Left lung (tissue), 4 donors: ENCODE measurements at regions not wholly inside any gene's neighbourhood (a gene's known extent, or its start where the extent isn't known, plus 50 kb on each side); places are given as distances from the start of the nearest gene placed in this dataset.

Experiments used
- ATAC-seq: fragments of 200-7000 bp; cut with Tn5 transposase; one replicate; pipeline ENCODE4 v1.9.1; 2020; ENCODE audit warnings: moderate library complexity
- DNase-seq, 4 donors: peaks; one replicate each; pipeline ENCODE4 v3.0.0-alpha.2; 2013 to 2020
- H3K27ac ChIP-seq, 2 donors: fragments of 200-600 bp; sonication (generic) in 1 of 2; one replicate each; pipeline versions ENCODE4 v1.5.0 to v1.8.0; 2020 to 2021
- H3K27me3 ChIP-seq, 2 donors: fragments of 200-600 bp; sonication (generic) in 1 of 2; one replicate each; pipeline versions ENCODE4 v1.5.0 to v1.8.0; 2020 to 2021
- H3K36me3 ChIP-seq, 2 donors: fragments of 200-600 bp; sonication (generic) in 1 of 2; one replicate each; pipeline versions ENCODE4 v1.5.0 to v1.8.0; 2020 to 2021
- H3K4me1 ChIP-seq, 2 donors: fragments of 200-600 bp; one replicate each; pipeline ENCODE4 v1.8.0; 2021
- H3K4me3 ChIP-seq, 2 donors: fragments of 200-600 bp; sonication (generic) in 1 of 2; one replicate each; pipeline versions ENCODE4 v1.5.0 to v1.8.0; 2020 to 2021; ENCODE audit warnings: mild to moderate bottlenecking in 1 of 2
- H3K9me3 ChIP-seq, 2 donors: fragments of 200-600 bp; sonication (generic) in 1 of 2; one replicate each; pipeline versions ENCODE4 v1.5.0 to v1.8.0; 2020 to 2021
- CTCF ChIP-seq, 2 donors: fragments of 200-600 bp; sonication (generic) in 1 of 2; IDR thresholded peaks; one replicate each; pipeline versions ENCODE4 v1.5.0 to v1.8.0; 2021; ENCODE audit warnings: antibody characterized with exemption in 2 of 2
- intact Hi-C, 2 donors: fragments of 100-400 bp; cut with DNase I; formaldehyde crosslinking; loops; one replicate each; pipeline versions ENCODE4 v1.11.2 to v1.14.2; 2022
- donor health status: DM: no; HTN: yes; CAD: no.
- donor health status: DM: no; HTN: no; CAD: no.

- H3K36me3 ChIP-seq = no peaks in the 10 kb centered on the region
- intact Hi-C loops = no loop called here
- no peak for DNase-seq
- no peaks in the 10 kb centered on the region for H3K27me3 ChIP-seq
- H3K9me3 ChIP-seq = no peaks in the 10 kb centered on the region
- TF ChIP-seq CTCF (IDR thresholded peaks at IDR 0.05) = no peak
- no peak overlapping the region for H3K4me3 ChIP-seq
- no peak for ATAC-seq
- no peak overlapping the region for H3K27ac ChIP-seq
- H3K4me1 ChIP-seq = no peaks in the 10 kb centered on the region
Observed at GRCh38 chr5:31119938-31120641, 73.4 kb upstream of the CDH6 start.

- intact Hi-C loops = no loop called here
- Histone ChIP-seq H3K9me3 (no peaks in the 10 kb centered on the region), H3K27ac (no peak overlapping the region), H3K4me1 (no peaks in the 10 kb centered on the region), H3K4me3 (no peak overlapping the region), H3K36me3 (no peaks in the 10 kb centered on the region), H3K27me3 (no peaks in the 10 kb centered on the region)
- DNase-seq (no peak), ATAC-seq (no peak)
- TF ChIP-seq CTCF (IDR thresholded peaks at IDR 0.05) = no peak
Observed at GRCh38 chr5:31116466-31117031, 76.9 kb upstream of the CDH6 start.

GRCh38 chr5:31114817-31115216 is 78.7 kb upstream of the CDH6 start:
- H3K4me1 ChIP-seq = no peaks in the 10 kb centered on the region
- no peaks in the 10 kb centered on the region for H3K9me3 ChIP-seq
- intact Hi-C loops = no loop called here
- TF ChIP-seq CTCF (IDR thresholded peaks at IDR 0.05) = no peak
- no peak overlapping the region for H3K4me3 ChIP-seq
- no peak overlapping the region for H3K27ac ChIP-seq
- no peaks in the 10 kb centered on the region for H3K36me3 ChIP-seq
- no peaks in the 10 kb centered on the region for H3K27me3 ChIP-seq
- DNase-seq (no peak), ATAC-seq (no peak)

DNA sequence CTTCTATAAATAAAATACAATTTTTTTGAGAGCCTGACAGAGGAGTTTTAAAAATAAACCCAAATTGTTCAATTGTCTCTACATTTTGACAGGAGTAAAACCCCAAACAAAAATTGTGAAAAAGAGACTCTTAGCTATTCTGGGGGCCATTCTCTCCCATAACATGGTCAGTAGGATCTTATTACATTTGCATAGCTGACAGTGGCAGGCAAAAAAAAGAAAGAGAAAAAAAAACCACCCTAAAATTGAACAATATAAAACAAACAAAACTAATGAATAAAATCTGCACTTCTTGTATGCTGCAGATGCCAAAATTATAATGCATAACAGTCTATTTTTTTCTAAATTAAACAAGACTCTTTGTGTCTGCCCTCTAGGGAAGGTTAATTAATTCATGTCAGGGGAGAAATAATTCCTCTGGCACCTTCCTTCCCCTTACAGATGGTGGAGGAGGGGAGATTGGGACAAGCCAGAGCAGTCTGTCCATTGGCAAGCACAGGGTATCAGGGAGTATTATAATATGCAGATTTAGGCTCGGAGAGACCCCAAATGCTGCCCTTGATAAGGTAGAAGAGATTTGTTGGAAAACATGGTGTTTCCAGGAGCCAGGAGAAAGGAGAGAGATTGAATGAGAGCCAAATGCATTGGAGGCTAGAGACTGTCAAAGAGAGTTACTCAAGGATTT is 79.7 kb upstream of the CDH6 start:
- no peak for ATAC-seq
- intact Hi-C loops = no loop called here
- no peak for TF ChIP-seq CTCF (IDR thresholded peaks at IDR 0.05)

DNA sequence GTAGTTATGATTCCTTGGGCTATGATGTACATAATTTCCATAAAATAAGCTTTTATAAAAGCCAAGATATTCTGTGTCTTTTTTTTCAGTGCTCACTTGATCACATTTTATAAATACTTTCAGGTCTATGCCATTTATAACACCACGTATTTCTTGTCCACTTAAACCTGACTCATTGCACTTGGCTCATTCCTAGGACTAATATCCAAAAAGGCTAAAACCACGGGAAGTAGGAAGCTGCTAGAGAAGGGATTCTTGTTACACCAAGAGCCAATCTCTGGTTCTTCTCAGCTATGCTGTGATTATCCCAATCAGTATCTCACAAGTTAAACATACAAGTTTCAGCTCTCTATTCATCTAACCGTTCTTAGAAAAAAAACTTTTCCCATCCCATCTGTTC is 80.4 kb upstream of the CDH6 start:
- Histone ChIP-seq H3K9me3 (no peaks in the 10 kb centered on the region), H3K4me1 (peaks cover 0 to 4% of the 10 kb centered on the region in 2 donors), H3K27ac (no peak overlapping the region), H3K36me3 (no peaks in the 10 kb centered on the region), H3K27me3 (no peaks in the 10 kb centered on the region), H3K4me3 (no peak overlapping the region)
- intact Hi-C loops = no loop called here
- no peak for TF ChIP-seq CTCF (IDR thresholded peaks at IDR 0.05)
- DNase-seq (no peak), ATAC-seq (peak; percentile 42)

More for the DNA sequence above, 79.7 kb upstream of the CDH6 start:
- no peaks in the 10 kb centered on the region for H3K9me3 ChIP-seq
- H3K36me3 ChIP-seq = no peaks in the 10 kb centered on the region
- no peak for DNase-seq
- H3K27me3 ChIP-seq = no peaks in the 10 kb centered on the region
- H3K4me3 ChIP-seq = no peak overlapping the region
- H3K4me1 ChIP-seq = peaks cover 0 to under 1% of the 10 kb centered on the region in 2 donors
- no peak overlapping the region for H3K27ac ChIP-seq
